GM20431 (cell line): ENCODE measurements at regions not wholly inside any gene's neighbourhood (a gene's known extent, or its start where the extent isn't known, plus 50 kb on each side); places are given as distances from the start of the nearest gene placed in this dataset.

ENCODE experiments used
- in situ Hi-C: fragments of 300-500 bp; cut with MseI, MboI; formaldehyde crosslinking; loops from one replicate; pipeline ENCODE4 v1.15.0; 2020; ENCODE audit warnings: low sequenced_read_pairs; ENCODE audit not compliant: unreplicated experiment

GRCh38 chr5:174281855-174282254 lies 236.3 kb downstream of the NSG2 start:
- in situ Hi-C loops, result no loop called here

DNA sequence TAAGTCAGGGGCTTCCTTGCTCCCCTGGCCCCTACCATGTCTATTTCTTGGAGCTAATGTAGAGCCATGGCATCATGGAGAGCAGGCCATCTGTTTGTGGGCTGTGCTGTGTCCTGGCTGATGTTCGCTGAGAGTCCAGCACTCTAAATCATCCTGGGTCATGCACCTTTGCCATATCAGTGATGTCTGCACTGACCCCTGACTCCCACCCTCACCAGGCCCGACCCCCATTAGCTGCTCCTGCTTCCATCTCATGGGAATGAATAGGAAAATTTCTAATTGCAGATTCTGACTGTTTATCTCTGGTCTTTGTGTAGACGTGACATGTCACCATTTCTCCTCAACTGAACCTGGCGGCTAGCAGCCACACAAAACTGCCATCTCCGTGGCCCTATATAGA lies 236.9 kb downstream of the NSG2 start:
- in situ Hi-C loops, result no loop called here

DNA sequence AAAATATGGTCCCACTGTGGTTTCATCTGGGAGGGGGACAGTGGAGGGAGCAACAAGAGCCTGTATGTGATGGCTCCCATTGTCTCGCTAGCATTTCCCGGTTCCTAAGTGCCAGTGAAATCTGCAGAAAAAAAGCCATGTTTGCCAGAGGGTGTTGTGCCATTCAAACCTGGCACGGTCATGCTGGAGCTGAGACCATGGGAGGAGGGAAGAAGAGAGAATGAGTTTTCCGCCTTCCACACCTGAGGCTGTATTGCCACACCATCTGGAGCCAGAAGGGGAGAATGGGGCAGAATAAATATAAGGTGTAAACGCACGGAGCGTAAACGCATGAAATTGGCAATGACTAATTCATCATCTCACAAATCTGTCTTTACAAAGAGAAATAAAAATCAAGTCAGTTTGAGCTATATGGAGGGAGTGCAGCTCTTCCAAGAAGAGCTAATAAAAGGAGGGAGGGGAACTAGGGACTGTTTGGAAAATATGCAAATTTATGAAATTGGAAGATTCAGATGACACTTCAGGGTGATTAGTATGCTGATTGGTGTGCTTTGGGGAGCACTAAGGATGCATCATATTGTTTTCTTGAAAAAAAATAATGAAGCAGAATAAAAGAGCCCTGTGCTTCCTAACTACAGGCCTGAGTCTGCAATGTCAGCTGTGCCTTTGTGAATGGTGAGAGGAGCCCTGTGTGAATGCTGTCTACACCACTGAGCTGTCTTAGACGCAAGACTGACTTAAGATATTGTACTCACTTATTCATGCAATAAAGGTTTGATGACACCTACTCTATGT lies 237.9 kb downstream of the NSG2 start:
- in situ Hi-C loops, result no loop called here

- in situ Hi-C loops, result no loop called here
Measured at GRCh38 chr5:174284873-174285272, 239.4 kb downstream of the NSG2 start.

DNA sequence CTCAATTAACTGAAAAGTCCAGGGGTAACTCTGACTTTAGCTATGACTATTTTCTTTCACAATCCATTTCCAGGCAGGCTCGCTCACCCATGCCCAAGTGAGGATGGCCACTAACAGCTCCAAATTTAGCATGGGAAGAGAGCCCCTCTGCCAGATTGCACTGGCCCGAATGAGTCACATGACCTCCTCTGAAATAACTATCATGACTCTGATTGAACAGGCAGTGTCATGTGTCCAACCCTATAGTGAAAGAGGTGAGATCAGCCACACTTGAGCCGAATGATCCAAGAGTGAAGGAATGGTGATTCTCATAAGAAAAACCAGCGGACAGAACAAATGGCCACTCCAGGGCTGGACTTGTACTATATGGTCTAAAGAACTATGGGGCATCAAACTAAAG lies 242.3 kb downstream of the NSG2 start:
- in situ Hi-C loops, result no loop called here

DNA sequence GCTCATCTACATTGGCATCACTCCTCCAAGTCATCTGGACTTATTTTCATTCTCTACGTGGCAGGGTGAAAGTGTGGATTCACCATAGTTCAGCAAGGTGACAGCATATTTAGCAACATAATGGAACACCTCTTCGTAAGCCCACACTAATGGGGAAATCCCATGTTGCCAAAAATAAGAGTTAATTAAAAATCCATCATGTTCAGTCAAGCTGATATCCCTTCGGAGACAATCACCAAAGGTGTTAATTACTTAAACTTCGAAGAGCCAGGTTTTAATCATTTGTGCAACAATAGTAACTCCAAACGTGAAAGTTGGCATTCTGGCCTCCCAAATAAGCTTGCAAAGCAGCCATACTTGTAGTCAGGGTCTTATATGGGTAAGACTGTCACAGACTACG lies 242.9 kb downstream of the NSG2 start:
- in situ Hi-C loops, result no loop called here

DNA sequence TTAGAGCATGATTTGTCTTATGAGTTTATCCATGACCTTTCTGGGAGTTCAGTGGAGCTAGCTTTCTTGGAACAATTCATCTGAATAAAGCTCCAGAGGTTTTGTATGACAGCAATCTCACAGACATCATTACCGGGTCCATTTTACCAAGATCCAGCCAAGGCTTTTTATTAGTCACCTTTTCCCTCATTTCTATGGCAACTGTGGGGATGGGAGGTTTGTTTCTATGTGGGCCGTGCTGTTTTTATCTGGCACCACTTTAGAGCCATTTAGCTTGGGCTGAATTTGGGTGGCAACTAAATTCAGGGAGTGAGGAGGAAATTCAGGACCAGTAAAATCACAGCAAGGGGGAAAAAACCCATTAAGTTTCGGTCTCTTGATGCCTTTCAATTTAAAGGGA lies 245.7 kb downstream of the NSG2 start:
- in situ Hi-C loops, result no loop called here

GRCh38 chr5:174292348-174292747 lies 246.8 kb downstream of the NSG2 start:
- in situ Hi-C loops, result no loop called here

- in situ Hi-C loops, result no loop called here
Measured at GRCh38 chr5:174293006-174293405, 247.5 kb downstream of the NSG2 start.

- in situ Hi-C loops, result no loop called here
Measured at GRCh38 chr5:174293481-174293880, 248.0 kb downstream of the NSG2 start.

DNA sequence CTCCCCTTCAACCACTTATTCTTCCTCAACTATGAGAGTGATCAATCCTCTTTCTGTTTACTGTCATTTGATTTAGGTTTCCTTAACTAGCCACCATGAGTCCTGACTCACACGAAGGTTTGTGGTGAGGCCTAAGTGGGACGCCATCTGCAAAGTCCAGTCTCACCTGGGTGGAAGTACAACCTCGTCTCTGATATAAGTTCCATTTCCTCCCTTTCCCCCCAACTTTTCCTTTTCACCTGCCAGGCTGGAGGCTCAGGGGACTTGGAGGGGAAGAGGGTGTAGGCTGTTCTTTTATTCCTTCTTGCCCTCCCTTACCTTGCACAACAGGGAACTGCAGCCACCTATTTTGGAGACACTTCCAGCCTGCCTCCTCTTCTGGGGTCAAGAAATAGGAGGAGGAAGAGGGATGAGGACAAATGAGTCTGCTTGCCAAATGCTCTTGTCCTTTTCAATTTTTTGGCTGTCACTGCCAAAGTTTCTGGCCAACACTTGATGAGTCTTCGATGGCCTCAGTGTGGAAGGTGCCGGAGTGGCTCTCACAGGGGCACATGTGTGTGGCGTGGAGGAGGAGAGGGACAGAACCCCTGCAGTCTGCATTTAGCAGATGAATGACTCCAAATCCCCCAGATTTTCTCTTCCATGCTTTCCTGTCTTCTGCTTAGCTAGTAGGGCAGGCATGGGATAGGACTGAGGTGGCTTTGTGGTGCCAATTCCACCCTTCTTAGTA lies 249.6 kb downstream of the NSG2 start:
- in situ Hi-C loops, result no loop called here

DNA sequence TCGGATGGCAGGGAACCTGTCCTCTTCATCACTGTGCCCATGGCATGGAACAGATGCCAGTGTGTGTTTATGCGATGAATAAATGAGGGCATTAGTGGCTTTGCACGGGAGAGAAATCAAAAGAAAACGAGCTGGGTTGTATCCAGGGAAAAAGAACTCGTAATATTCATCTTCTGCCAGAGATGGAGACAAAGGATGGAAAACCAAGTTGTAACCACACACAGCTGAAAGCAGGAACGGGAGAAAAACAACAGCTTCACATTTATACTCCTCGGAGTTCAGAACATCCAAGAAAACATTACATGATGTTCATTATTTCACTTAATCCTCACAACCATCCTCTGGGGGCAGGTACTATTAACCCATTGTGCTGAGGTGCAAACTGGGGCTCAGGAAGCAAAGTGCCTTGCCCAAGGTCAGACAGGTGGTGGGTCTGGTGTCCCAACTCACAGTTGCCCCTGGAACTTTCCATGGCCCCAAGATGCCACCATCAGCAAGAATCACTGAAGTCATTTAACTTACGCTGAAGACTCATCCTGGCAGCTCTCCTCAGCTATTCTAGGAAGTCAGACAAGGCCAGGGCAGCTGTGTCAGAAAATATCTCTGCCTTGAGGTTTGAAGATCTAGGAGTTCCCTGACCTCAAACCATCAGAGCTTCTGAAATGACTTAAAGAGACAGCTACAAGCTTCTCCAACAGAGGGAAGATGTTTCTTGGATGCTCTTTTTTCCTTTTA lies 250.4 kb downstream of the NSG2 start:
- in situ Hi-C loops, result no loop called here

DNA sequence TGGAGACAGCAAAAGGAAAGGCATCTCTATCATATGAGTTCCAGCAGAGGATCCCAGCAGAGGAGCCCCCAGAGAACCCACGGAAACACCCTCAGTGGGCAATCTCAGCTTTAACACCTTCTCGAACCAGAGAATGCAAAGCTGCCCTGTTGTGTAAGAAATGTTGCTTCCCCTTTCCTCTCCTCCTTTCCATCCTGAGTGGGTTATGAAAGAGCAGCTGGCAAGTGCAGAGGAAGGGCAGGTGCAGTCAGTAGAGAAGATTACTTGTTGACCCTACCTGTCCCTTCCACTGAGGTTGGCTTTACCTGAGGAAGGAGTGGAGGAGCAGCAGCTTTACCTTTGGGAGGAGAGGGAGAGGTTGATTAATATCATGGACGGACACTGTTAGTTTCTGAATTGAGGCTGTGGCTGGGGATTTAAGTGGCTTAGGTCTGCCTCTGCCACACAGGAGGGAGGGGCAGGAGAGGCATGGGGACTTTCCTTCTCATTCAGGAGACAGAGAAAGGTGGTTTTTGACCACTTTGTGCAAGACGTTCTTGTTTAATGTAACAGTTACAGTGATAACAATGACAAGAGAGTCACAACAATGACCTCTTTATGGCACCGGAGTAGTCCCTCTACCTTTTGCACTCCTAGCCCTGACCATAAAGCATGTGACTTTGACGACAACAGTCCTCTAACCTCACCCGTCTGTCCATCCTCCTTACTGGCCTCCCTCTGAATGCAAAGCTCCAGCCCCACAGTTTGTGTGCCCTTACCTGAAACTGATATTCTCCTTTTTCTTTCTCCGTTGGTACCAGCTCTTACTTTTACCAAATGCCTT lies 254.8 kb downstream of the NSG2 start:
- in situ Hi-C loops, result loop anchor here (25.0 kb wide), 1 partner anchor 688 kb away; the partner anchor contains the start of gene BOD1

- in situ Hi-C loops, result loop anchor here (25.0 kb wide), 1 partner anchor 689 kb away; the partner anchor contains the start of gene BOD1
Measured at GRCh38 chr5:174300941-174301761, 255.6 kb downstream of the NSG2 start.

- in situ Hi-C loops, result loop anchor here (25.0 kb wide), 1 partner anchor 690 kb away; the partner anchor contains the start of gene BOD1
Measured at GRCh38 chr5:174301848-174302625, 256.5 kb downstream of the NSG2 start.

DNA sequence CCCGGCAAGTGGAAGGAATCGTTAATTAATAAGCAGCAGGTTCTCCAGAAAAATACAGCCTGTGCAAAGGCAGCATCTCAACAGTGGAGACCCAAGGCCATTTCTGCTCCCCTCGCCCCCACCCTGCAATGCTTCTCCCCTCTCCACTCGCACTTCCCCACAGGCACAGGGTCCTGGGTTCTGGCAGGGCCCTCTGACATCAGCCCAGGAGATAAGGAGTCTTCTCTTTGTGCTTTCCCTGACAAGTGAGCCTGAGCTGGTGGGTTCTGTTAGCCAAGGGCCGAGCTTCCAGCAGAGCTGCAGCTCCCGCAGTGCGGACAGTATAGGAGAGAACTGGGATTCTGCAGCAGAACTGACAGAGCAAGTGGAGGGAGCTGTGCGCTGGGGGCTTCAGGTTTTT lies 257.5 kb downstream of the NSG2 start:
- in situ Hi-C loops, result loop anchor here (25.0 kb wide), 1 partner anchor 691 kb away; the partner anchor contains the start of gene BOD1

- in situ Hi-C loops, result loop anchor here (25.0 kb wide), 1 partner anchor 691 kb away; the partner anchor contains the start of gene BOD1
Measured at GRCh38 chr5:174303437-174304045, 258.0 kb downstream of the NSG2 start.

GRCh38 chr5:174305241-174305681 lies 259.8 kb downstream of the NSG2 start:
- in situ Hi-C loops, result loop anchor here (25.0 kb wide), 1 partner anchor 693 kb away; the partner anchor contains the start of gene BOD1
